NCI-H1417 treated with DMSO at 0.1 percent for 48 hours (cell line): ENCODE measurements at regions not wholly inside any gene's neighbourhood (a gene's known extent, or its start where the extent isn't known, plus 50 kb on each side); places are given as distances from the start of the nearest gene placed in this dataset.
"Not testable (repeated sequence)": the region's sequence is repeated elsewhere in the genome, so short reads cannot be mapped to it uniquely, and the experiment has no call there.

ENCODE experiments used
- DNase-seq: peaks from one replicate; lab custom pipeline; 2025; lab: John Stamatoyannopoulos, UW

GRCh38 chr4:54403700-54404453 is 174.8 kb downstream of the PDGFRA start:
- no peak for DNase-seq

GRCh38 chr4:54409270-54409817 is 180.3 kb downstream of the PDGFRA start:
- DNase-seq, result not testable (repeated sequence)

- no peak for DNase-seq
Observed at GRCh38 chr4:54414545-54414944, 185.5 kb downstream of the PDGFRA start.

DNA sequence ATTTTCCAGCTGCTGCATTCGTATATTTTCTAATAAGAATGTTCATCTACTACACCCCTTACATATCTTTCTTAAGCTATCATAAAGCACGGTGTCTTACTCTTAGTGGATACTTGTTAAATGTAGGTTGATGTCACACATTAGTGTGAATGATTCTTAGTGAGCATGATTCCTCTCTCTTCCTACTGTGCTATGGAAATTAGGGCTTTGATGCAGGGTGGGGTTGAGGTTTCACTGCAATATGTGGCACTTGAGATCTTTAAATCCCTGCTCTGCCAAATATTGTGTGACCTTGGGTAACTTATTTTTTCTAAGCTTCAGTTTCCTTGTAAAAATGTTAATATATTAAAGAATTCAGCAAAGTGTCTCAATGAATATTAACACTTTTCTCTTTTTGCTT is 188.4 kb downstream of the PDGFRA start:
- DNase-seq, result no peak

GRCh38 chr4:54418468-54418867 is 189.4 kb downstream of the PDGFRA start:
- no peak for DNase-seq

DNA sequence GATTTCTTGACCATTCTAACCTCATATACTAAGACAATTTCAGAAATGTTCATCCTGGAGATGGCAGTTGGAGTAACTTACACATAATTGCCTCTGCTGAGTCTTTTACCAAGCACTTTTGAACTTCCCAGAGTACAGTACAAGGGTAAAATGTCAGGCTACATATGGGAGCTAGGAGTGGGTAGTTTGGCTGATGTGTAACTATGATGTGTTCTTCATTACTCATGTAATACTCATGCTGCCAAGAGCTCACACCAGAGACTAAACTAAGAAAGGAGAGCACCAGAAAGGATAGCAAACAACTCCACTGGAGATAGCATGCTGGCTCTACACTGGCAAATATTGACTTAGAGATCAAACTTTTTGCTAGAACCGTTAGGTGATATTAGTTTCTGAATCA is 194.0 kb downstream of the PDGFRA start:
- no peak for DNase-seq

- no peak for DNase-seq
Observed at GRCh38 chr4:54427826-54428225, 198.7 kb downstream of the PDGFRA start.

DNA sequence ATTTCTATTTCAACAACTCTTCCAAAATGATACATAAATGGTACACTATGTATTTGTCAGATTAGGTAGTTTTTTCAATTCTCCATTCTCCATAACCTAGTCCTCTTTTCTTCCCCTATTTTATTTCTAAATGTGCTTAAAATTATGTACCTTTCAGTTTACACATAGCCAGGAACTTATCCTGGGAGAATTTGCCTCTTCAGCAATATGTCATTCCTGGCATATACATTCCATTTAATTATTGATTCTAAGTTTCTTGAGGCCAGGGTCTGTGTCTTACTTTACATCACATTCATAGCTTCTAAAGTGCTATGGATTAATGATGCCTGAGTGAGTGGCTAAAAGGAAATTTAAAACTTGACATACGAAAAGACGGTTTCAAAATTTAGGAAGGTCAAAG is 199.8 kb downstream of the PDGFRA start:
- no peak for DNase-seq

GRCh38 chr4:54433686-54434085 is 204.6 kb downstream of the PDGFRA start:
- DNase-seq, result no peak

DNA sequence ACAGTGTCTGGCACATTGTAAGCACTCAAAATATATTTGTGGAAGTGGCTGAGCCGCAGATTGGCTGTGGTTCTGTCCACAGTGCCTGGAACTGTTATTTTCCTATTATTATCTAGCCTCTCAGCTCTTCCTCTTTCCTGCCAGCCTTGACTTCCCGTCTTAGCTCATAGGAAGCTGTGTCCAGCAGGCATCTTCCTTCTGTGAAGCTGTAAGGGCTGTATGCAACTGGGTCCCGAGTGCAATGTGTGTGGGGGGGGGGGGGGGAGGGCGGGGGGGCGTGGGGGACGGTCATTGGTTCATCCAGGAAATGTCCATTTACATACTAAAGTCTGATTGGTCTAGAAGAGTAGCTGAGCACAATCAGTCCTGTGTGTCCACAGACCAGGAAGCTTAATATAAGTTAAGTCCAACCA is 210.7 kb downstream of the PDGFRA start:
- peak; percentile 8 for DNase-seq

DNA sequence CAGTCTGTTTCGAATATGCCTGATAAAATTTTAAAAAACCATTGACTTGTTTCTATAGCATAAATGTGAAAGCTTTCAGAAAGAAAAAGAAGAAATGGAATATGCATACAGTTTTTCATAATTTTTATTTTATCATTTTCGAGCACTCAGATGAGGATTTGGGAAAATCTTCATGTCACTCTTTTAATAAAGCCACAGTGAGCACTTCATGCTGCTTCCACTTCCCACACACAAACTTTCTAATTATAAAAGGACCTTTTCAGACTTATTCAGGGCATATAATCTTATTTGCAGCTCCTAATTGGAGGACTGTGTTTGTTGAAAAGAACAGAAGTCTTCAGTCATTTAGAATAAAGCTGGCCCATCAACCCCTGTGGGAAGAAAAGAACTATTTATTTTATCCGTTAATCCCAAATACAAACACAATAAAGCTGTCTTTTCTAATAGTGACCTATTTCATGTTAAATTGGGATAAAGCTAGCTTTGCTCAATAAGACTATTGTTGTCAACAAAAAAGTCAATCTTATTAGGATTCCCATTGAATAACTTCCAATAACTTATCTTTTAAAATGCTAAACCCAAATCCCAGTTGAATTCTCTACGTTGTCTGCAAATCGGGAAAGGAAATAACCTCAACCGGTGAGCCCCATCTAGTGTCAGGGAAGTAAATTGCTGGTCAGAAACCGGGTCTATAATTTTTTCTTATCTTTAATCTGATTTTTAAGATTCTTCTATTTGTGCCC is 211.5 kb downstream of the PDGFRA start:
- no peak for DNase-seq

DNA sequence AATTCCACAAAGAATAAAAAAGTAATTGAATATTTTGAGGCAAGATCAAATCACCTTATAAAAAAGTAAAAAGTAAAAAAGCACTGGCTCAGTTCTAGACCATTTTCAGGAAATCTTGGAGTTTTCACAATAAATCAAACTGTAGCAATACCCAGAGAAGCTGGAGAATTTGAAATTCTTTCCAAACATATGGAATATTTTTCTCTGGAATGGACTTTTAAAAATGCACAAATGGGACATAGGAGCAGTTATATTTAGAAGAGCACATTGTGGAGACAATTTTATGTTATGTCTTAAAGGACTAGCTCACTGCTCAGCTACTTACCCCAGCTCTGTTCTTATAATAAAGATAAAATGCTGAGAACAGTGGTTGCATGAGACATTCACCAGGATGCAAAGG is 211.9 kb upstream of the KIT start:
- no peak for DNase-seq

DNA sequence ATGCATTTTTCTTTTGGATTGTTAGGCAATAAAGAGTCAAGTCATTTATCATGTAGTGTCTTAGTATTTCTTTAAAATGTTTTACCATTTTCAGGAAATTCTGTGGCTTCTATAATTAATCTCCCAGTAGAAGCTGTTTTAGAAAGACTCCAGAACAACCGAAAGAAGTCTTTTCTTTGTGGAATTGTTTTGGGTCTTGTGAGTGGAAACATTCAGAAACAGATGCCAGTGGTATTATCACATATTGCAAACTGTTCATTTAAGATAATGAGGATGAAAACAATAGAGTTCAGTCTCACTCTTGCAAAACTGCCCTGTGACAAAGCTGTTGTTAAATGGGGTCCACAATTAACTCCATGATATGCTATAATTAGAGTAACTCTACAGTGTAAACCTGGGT is 211.2 kb upstream of the KIT start:
- DNase-seq, result no peak

DNA sequence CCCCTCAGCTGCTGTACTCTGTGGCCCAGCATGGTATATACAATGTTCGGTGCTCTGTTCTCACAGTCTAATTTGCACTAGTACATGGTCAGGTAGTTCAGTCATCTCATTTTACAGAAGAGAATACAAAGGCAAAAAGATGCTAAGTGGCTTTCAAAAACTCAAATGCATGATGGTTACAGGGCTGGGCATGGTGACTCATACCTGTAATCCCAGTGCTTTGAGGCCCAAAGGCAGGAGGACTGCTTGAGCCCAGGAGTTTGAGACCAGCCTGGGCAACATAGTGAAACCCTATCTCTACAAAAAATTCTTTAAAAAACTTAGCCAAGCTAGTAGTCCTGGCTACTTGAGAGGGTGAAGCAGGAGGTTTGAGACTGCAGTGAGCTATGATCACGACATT is 210.5 kb upstream of the KIT start:
- no peak for DNase-seq

DNA sequence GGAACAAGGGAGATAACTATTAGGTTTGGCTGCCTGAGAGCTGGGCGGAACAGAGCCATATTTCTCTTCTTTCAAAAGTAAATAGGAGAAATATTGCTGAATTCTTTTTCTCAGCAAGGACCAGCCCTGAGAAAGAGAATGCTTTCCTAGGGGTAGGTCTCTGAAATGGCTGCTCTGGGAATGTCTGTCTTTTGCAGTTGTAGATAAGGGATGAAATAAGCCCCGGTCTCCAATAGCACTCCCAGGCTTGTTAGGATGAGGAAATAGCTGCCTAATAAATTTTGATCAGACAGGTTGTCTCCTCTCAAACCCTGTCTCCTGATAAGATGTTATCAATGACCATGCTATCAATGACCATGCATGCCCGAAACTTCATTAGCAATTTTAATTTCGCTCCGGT is 207.8 kb upstream of the KIT start:
- no peak for DNase-seq

GRCh38 chr4:54466960-54467359 is 190.8 kb upstream of the KIT start:
- not testable (repeated sequence) for DNase-seq

DNA sequence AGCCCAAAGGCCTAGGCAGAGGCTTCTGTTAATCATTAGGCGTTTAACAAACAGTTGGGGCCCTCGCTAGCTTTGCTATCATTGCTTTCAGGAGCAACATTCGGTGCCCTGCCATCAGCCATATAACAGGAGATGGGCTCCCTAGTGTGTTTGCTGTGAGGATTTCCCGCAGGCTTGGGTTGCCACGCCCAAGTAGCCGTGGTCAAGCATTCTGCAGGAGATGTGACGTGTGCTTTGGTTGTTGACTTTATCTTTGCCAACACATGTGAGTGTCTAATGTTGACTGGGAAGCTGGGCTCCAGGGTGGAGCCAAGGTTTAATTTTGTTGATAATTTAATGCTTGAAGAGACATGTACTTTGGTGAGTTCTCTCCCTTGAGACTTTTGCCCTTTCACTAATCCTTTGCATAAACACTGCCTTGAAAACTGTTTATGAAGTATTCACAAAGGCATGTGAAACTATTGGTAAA is 184.6 kb upstream of the KIT start:
- DNase-seq, result no peak

GRCh38 chr4:54473798-54474197 is 184.0 kb upstream of the KIT start:
- no peak for DNase-seq

- no peak for DNase-seq
Observed at GRCh38 chr4:54475546-54475945, 182.2 kb upstream of the KIT start.

- no peak for DNase-seq
Observed at GRCh38 chr4:54482529-54483200, 175.1 kb upstream of the KIT start.

DNA sequence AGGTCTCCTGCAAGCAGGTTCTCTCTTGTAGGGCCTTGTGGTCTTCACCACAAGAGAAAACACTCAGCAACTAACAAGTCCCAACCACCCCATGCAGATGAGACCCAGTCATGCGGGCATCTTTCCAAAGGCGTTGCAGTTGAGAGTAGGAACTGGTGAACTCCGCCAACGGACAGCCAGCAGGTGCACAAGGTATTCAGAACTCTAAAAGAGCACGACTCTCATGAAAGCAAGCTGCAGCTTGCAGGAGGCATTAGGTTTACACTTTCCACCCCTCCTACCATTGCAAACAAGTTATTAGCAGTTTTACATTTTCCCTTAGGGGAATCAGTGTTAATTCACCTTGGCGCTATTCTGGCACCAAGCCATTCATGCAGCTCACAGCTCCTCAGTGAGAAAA is 173.4 kb upstream of the KIT start:
- DNase-seq, result peak; percentile 16

- no peak for DNase-seq
Observed at GRCh38 chr4:54487491-54487890, 170.3 kb upstream of the KIT start.

GRCh38 chr4:54493862-54494261 is 163.9 kb upstream of the KIT start:
- DNase-seq, result no peak
